PFSK-1 (cell line): ENCODE measurements at regions not wholly inside any gene's neighbourhood (a gene's known extent, or its start where the extent isn't known, plus 50 kb on each side); places are given as distances from the start of the nearest gene placed in this dataset.

Source experiments
- FOXP2 ChIP-seq: optimal IDR thresholded peaks from 2 replicates; pipeline ENCODE3; 2011; ENCODE audit warnings: borderline replicate concordance, control low read depth, inconsistent platforms; ENCODE audit not compliant: insufficient read depth; ENCODE audit errors: extremely low read length, extremely low read depth
- POLR2AphosphoS5 ChIP-seq: IDR thresholded peaks from 2 replicates; pipeline ENCODE4 v1.6.1; 2012; ENCODE audit warnings: low read depth, mild to moderate bottlenecking, control low read depth, low read length, moderate library complexity
- REST ChIP-seq, 2 experiments: IDR thresholded peaks; 2 replicates each; pipeline versions ENCODE4 v1.6.1 to v1.8.0; 2011 to 2012; ENCODE audit warnings: low read depth in 2 of 2, low read length in 2 of 2, control low read depth in 1 of 2, inconsistent platforms in 1 of 2, mild to moderate bottlenecking in 1 of 2, moderate library complexity in 1 of 2; ENCODE audit not compliant: insufficient read depth in 1 of 2
- SIN3A ChIP-seq: IDR thresholded peaks from 2 replicates; pipeline ENCODE4 v1.6.1; 2012; ENCODE audit warnings: mild to moderate bottlenecking, low read length, moderate library complexity, borderline replicate concordance; ENCODE audit not compliant: insufficient read depth
- TAF1 ChIP-seq: IDR thresholded peaks from 2 replicates; pipeline ENCODE4 v1.6.1; 2012; ENCODE audit warnings: low read length, control low read depth, borderline replicate concordance; ENCODE audit not compliant: insufficient read depth

GRCh38 chr12:115619061-115619460, 658.4 kb downstream of the MED13L start:
- TF ChIP-seq REST (IDR thresholded peaks at IDR 0.05; ENCODE audit: insufficient read depth in 1 of 2, low read depth in 2 of 2, low read length in 2 of 2): no peak
- no peak for TF ChIP-seq SIN3A
- TF ChIP-seq TAF1: no peak
- no peak for TF ChIP-seq POLR2AphosphoS5
- no peak for TF ChIP-seq FOXP2

DNA sequence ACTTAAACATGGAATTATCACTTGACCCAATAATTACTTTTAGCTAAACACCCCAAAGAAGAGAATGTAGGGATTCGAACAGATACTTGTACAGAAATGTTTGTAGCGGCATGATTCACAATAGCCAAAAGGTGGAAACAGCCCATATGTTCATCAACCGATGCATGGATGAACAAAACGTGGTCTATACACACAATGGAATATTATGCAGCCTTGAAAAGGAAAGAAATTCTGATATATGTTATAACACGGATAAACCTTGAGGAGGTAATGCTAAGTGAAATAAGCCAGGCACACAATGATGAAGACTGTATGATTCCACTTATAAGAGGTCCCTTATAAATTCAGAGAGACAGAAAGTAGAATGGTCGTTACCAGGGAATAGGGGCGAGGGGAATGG, 659.4 kb downstream of the MED13L start:
- TF ChIP-seq POLR2AphosphoS5: no peak
- no peak for TF ChIP-seq REST (IDR thresholded peaks at IDR 0.05; ENCODE audit: insufficient read depth in 1 of 2, low read depth in 2 of 2, low read length in 2 of 2)
- TF ChIP-seq SIN3A: no peak
- no peak for TF ChIP-seq TAF1
- no peak for TF ChIP-seq FOXP2

DNA sequence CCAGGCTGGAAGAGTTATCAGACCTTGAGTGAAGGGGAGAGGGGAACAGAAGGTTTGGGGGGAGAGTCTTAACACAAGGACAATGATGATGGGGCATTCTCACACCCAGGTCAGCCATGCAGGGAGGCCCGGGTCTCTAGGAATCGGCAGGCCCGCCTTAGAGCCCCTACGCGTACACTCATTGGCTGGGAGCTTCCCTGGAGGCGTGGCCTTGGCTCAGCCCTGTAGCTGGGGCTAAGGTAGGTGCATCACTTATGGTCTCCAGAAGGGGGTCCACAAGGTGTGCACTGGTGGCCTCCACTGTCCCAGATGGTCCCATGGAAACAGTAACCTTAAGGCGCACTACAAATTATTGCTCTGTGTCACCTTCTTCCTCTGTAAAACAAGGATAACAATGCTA, 660.1 kb downstream of the MED13L start:
- TF ChIP-seq POLR2AphosphoS5: no peak
- no peak for TF ChIP-seq REST (IDR thresholded peaks at IDR 0.05; ENCODE audit: insufficient read depth in 1 of 2, low read depth in 2 of 2, low read length in 2 of 2)

- TF ChIP-seq REST (IDR thresholded peaks at IDR 0.05; ENCODE audit: insufficient read depth in 1 of 2, low read depth in 2 of 2, low read length in 2 of 2) (no peak), FOXP2 (no peak), SIN3A (no peak), POLR2AphosphoS5 (no peak), TAF1 (no peak)
Observed at GRCh38 chr12:115611477-115611876, 666.0 kb downstream of the MED13L start.

GRCh38 chr12:115609347-115609746, 668.1 kb downstream of the MED13L start:
- TF ChIP-seq TAF1 (no peak), FOXP2 (no peak), REST (IDR thresholded peaks at IDR 0.05; ENCODE audit: insufficient read depth in 1 of 2, low read depth in 2 of 2, low read length in 2 of 2) (no peak), POLR2AphosphoS5 (no peak)
